A204.1 (cell line): ENCODE measurements at regions not wholly inside any gene's neighbourhood (a gene's known extent, or its start where the extent isn't known, plus 50 kb on each side); places are given as distances from the start of the nearest gene placed in this dataset.

Experiments
- FAIRE-seq: peaks from 2 replicates; lab custom pipeline; 2012; peaks lifted over from hg19 to GRCh38; lab: Jason Lieb, UNC

DNA sequence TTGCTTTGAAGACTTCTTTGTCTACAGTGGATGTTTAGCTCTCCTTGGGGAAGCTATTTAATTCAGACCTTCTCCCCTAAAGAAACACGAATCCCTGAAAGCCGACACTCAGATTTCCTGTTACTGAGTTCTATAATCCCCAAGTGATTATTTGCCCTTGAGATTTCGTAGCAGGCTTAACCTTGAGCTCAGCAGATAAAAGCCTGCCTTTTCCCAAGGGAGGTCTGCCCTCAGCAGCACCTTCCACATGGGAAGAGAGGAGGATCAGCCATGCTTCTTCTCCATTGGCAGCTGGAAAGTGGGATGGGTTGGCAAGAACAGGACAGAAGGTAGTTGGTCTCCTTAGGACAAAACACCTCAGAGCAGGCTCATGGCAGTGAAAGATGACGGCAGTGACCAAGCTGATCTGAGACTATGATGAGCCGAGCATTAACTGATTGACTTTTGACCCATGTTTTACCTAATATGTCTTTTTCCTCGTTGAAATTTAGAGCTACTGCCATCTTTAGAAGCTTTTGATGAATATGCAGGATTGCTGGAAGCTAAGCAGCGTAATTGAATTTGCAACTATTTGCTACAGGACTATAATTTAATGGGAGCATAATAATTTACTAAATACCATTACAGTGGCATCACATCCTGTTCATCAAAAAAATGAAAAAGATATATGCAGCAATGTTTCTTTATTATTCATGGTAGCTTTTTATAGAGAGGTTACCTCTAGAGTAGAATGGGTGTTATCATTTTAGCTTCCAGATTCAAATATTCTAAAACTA, 511.1 kb upstream of the ID2 start:
- no peak for FAIRE-seq

DNA sequence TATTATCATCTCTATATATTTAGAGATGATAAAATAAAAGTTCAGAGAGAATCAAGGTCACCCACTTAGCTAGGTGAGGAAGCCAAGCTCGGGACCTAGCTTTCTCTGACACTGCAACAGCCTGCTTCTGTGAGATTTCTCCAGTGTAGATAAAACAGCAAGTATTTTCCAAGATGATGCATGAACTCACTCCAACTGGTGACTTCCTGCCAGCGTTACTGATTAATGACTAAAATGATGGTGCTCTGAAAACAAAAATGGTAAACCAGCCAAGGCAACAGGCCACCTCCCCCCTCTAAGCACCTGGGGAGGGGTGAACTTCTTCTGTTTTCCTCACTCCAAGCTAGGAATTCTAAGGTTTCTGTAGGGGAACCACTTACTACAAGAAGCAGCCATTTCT, 510.2 kb upstream of the ID2 start:
- FAIRE-seq: no peak

DNA sequence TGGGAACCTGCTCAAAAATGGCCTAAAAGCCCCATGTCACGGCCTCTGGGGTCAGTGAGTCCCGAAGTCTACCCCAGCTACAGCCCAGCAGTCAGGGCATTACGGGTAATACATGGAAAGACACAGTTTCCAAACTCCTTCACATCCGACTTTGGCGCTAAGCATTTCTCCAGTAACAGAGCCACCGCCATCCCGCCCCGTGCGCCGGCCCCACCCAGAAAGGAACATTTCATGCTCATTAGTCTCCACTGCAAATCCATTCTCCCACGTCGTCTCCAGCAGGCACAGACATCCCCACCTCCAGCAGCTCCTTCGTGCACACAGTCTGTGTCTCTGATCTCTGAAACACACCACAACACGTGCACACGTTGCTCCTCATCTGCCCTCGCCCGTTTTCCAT, 509.2 kb upstream of the ID2 start:
- no peak for FAIRE-seq

DNA sequence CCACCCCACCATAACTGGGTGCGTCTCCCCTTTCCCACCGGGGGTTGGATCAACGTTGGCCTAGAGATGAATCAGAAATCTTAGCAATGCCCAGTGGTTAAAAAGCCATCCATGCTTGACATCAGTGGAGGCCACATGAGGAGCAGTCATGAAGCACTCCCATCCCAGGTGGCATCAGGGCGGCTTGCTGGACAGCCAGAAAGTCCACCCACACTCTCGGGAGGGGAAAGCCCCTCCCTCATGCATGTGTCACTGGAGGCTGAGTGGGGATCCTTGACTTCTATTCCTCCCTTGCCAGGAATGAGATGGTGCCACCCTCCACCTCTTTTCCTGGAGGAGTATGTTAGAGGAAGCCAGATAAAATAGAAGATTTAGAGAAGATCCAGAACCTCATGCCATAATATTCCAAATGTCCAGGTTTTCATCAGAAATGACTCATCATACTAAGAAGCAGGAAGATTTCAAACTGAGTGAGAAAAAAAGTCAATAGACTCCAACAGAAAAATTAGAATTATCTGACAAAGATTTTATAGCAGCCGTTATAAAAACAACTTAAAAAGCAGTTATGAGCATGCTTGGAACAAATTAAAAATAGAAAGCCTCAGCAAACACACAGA, 507.1 kb upstream of the ID2 start:
- FAIRE-seq: no peak

DNA sequence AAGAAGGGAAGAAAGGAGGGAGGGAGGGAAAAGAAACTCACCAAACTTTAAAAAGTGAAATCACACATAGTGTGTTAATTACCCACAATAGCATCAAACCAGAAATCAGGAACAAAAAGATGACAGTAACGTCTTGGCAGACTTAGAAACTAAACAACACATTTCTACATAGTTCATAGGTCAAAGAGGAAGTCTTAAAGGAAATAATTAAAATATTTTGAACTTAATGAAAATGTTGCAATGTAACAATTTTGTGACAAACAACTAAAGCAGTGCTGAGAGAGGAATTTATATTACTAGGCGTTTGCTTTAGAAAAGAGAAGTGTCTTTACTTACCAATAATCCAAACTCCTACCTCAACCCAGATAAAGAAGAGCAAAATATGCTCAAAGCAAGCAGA, 505.0 kb upstream of the ID2 start:
- FAIRE-seq: no peak

DNA sequence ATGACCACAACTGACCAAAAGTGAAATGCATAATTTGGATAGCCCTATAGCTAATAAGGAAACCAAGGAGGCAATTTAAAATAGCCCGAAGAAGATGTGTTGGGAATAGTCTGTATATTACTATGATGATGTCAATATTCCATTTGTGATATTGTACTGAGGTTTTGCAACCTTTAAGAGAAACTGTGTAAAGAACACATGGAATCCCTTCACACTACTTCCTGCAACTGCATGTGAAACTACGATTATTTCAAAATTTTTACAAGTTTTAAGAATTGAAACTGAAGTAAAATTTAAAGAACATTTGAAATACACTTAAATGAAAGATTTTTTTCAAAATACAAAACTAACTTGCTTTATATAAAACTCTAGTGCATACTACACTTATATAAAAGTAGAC, 504.3 kb upstream of the ID2 start:
- FAIRE-seq: no peak

DNA sequence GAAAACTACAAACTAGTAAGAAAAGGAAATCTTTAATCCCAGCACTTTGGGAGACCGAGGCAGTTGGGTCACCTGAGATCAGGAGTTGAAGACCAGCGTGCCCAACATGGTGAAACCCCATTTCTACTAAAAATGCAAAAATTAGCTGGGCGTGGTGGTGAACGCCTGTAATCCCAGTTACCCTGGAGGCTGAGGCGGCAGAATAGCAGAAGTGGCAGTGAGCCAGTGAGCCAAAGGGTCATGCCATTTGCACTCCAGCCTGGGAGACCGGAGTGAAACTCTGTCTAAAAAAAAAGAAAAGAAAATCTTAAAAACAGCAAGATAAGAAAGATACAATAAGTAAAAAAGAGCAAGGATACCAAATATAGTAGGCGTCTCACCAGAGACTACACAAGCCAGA, 502.9 kb upstream of the ID2 start:
- no peak for FAIRE-seq

DNA sequence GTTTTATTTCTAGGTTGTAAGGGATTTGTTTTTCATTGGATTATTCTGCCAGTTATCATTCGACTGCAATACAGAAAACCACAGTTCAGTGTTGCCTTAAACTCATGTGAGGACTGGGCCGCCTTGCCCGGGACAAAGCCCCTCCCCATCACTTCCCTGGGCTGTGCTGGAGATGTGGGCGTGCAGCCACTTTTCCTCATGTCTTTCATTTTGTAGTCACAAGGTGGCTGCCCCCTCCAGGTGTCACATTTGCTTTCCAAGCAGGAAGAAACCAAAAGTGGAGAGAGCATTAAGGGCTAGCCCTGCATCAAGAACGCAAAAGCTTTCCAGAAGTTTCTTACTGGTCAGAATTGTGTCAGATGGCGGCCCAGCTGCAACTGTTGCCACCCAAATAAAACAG, 492.5 kb upstream of the ID2 start:
- FAIRE-seq: no peak

DNA sequence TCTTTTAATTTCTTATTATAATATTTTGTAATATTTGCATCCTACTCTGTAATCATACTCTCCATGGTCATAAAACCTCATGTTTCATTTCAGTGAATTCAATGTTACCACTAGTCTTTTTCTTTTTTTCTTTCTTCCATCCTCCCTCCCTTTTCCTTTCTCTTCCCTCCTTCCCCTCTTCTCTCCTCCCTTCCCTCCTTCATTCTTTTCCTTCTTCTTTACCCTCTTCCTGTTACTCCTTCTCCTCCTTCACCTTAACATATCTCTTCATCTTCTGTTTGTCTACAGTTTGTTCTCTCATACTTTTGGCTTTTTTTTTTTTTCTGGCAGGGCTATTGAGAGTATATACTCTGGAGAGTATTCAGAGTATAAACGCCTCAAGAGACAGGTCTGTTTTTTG, 491.6 kb upstream of the ID2 start:
- FAIRE-seq: no peak

DNA sequence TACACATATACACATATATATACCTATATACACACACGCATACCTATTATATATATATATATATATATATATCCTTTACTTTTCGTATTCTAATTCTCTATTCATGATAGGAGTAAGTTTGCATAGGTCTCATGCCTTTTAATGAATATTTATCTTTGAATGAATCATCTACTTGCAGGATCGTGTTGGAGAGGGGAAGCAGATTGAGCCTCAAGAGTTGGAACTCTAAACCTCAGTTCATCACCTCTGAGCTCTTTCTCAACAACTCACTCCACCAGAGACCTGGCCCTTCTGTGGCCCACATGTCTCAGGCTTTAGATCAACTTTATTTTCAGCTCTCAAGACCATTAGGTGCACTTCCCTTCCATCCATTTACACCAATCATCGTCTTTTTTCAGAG, 490.4 kb upstream of the ID2 start:
- FAIRE-seq: no peak

DNA sequence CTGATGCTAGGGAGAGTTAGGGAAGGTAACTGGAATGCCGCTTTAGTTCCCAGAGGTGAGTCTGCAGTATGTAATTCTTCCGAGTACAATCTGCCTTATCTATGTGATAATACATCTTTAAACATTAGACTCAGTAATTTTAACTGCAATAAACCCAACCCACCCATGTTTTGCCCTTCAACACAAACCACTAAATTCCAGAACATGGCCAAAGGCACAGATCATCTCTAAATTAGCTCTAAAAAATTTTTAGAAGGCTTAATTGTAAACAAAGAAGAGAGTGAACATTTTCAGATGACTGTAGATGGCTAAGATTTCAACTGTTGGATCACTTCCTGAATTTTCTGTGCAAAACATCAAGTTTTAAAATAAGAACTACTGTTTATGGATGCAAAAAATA, 488.7 kb upstream of the ID2 start:
- no peak for FAIRE-seq

DNA sequence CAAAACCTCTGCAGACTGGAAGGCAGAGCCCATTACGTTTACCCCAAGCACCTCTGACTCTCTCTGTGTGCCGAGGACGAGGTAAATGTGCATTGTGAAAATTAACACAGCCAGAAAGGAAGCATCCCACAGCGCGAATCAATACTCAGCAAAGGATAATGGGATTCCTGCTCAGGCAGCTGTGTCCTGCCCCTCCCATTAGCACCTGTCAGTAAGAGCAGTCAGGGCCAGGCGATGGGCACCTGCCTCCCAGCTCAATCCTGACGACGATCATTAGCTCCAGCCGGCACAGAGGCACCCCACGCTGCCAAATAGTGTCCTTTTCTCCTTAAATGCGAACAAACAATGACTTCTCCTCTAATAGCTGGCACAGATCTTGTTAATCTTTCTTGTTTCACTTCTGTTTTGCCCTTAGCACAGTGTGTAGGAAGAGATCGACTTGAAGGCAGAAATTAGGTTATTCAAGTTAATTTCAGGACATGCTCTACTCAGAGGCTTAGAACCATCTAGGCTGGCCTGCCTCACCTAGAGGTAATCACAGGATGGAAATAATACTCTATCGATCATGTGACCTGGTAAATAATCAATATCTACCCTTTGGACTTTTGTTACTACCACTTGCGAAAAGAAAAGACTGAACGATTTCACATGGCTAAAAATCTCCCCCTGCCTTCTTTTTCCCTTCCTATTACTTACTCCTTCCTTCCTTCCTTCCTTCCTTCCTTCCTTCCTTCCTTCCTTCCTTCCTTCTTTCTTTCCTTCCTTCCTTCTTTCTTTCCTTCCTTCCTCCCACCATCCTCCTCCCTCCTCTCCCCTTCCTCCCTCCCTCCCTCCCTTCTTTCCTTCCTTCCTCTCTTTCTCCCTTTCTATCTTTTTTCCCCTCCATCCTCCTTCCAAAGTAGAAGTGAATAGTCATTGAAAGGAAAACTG, 487.9 kb upstream of the ID2 start:
- FAIRE-seq: no peak

DNA sequence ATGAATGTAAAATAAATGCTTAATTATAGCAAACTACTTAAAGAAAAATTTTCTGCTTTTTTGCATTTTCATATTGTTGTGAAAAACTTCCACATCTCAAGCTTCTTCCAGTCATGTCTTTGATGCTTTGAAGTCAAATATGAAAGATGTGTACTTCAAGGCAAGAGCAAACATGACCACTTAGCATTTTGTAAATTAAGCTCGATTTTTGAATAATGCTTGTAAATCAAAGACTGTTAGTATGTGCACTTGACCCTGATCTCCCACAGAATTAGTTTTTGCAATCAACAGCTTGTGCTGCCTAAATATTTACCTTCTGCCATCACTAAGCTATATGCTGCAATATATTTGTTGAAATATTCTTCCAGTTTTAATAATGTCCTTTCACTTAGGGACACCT, 486.1 kb upstream of the ID2 start:
- FAIRE-seq: no peak

DNA sequence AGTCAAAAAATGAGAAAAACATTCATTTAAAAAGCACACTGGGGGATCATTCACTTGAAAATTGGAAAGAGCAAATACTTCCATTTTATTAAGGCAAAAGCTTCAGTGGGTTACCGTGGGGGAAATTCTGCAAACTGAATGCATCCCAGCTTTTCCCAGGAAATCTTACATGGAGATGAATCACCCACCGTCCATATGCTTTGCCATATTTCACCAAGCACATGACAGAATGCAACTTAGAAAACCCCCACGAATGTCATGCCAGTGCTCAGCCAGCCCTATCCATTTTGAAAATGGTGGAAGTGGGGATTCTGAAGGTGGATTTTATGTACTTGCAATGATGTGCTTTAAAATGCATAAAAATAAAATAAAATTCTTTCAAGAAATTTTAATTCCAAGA, 485.5 kb upstream of the ID2 start:
- no peak for FAIRE-seq

DNA sequence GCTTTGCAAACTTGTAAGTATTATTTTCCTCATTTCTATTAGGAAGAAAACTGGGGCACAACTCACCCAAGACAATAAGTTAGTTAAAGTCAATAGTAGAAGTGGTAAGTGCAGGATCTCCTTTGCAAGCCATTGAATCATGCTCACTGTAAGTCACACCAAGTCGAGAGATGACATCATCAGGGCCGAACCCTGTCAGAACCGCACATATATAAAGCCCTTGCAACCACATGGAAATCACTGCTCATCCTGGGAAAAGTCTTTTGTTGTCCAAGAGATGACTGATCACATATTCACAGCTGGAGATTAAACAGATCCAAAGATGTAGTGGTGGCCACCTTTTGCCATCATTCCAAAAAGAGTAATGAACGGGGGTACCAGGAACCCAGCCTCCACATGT, 484.8 kb upstream of the ID2 start:
- FAIRE-seq: no peak

DNA sequence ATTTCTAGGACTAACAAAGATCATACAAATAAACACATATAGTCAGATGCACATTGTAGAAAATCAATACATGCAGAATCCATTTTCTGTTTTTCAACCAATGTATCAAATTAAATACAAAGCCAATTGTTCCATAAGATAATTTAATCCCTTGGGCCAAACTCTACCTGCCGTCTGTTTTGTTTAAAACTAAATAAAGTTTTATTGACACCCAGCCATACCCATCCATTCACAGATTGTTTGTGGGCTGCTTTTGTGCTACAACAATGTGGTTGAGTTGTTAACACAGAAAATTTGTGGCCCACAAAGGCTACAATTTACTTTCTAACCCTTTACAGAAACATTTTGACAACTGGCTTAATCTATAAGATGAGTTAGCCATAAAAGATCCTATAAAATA, 484.0 kb upstream of the ID2 start:
- FAIRE-seq: no peak

DNA sequence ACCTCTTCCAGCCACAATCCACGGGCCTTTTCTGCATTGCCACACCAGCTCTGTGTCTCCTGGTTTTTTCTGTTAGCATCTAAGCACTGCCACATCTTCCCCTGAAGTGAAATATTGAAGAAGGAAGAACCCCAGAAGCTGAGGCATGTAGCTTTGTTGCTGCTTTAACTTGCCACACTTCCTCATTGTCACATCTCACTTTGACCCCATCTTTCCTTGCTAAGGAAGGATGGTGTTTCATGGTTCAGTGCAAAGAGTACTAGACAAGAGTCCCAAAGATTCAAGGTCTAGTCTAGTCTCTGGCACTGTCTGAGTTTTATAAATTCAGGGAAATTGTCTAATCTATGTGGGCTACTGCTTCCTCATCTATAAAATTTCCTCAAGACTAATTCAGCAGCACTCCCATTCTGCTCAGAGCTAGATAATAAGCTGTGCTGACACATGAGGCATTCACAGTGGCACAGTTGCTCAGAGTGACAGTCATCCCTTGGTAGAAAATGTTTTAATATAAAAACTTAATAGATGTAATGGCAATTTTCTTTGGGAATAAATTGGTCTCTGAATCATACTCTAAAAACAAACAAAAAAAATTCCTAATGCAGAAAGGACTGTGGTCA, 483.0 kb upstream of the ID2 start:
- no peak for FAIRE-seq

DNA sequence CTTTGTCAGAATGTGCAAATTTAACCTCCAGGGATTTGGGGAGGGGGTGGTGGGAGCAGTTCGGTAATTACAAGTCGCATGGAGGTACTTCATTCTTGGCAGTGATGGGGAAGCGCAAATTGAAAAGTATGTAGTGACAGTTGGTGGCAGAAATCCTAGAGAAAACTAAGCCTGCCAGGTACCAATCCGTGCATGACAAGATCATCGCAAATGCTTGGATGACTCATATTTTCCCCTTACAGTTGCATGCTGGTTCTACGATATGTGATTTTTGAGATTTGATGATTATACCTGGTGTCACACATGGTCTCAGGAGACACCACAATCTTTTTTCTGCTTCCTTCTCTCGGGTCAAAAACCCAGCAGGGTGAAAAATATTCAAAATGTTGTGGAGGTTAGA, 479.7 kb upstream of the ID2 start:
- FAIRE-seq: no peak

DNA sequence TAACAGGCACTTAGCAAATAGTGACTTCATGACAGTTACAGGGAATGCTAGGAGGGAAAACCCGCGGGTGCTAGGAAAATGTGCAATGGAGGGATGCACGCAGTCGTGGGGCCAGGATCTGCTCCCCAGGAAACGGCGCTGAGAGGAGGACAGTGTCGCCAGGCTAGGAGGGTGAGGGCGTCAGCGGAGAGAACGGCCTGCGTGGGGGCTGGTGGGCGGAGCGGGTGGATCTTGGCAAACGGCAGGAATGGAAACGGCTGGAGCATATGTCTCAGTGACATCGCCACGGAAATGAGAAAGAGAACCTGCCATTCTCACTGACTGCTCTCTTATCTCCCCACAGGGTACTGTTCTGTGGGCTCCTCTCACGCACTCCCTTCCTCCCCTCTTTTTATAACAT, 478.5 kb upstream of the ID2 start:
- no peak for FAIRE-seq

DNA sequence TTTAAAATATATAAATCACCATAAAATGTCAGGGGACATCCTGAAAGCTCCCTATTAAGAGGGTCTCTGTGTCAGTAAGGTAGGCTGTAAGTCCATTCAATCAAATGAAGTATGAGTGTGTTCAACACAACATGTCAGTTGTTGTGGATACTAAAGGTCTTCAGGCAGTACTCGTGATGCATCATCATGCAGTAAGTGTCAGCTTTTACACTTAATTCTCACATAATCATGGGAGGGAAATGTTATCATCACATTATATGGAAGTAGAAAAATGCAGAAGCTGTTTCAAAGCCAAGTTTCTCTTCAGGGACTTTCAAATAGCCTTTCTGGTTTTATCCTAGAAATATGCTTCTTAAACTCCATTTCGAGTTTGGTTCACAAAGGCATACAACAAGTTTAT, 477.1 kb upstream of the ID2 start:
- no peak for FAIRE-seq

DNA sequence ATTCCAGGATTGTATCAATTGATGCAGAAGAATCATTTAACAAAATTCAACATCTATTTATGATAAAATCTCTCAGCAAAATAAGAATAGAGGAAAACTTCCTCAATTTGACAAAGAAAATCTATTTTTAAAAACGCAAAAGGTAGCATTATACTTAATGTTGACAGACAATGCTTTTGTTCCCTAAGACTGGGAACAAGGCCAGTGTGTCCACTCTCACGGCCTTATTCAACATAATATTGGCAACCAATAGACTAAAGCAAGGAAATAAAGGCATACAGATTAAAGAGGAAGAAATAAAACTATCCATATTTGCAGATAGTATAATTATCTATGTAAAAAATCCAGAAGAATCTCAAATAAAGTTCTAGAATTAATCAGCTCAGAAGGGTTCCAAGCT, 472.4 kb upstream of the ID2 start:
- FAIRE-seq: no peak

DNA sequence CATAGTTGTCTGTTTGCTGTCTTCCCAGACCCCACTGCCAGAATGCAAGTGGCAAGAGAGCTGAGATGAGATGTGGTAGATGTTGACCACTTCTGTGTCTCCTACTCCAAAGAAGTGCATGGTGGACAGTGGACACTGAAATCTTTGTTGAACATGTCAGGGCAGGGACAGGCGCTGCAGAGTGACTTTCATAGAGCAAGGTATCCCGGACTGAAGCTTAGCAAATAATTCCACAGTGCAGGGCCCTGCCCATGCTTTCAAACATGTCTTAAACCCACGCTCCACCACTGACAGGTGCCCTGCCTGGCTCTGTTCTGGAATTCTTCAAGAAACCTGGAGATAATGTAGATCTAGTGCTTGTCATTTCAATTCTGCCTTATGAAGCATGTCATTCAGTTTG, 470.5 kb upstream of the ID2 start:
- no peak for FAIRE-seq

DNA sequence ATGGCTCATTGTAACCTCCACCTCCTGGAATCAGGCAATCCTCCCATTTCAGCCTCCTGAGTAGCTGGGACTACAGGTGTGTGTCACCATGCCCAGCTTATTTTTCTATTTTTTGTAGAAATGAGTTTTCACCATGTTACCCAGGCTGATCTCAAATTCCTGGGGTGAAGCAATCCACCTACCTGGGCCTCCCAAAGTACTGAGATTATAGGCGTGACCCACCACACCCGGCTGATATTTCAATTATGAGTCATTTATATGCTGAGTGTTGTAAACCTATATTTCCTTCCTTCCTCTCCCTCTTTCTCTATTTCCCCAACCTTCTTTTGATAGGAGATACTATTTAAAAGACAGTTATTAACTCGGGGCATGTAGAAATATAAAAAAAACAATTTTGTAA, 469.6 kb upstream of the ID2 start:
- no peak for FAIRE-seq
